GM06990 (cell line): ENCODE measurements at regions not wholly inside any gene's neighbourhood (a gene's known extent, or its start where the extent isn't known, plus 50 kb on each side); places are given as distances from the start of the nearest gene placed in this dataset.

Source experiments
- DNase-seq: peaks from one replicate; pipeline ENCODE4 v3.0.0-alpha.2; 2011; ENCODE audit not compliant: insufficient read length; ENCODE audit errors: extremely low read depth
- H3K27me3 ChIP-seq: replicated peaks from 2 replicates; pipeline ENCODE4 v1.6.0; 2011; ENCODE audit warnings: low read length; ENCODE audit not compliant: control insufficient read depth, insufficient read depth
- H3K36me3 ChIP-seq: 2 replicates; pipeline ENCODE4 v1.5.1; 2011; ENCODE audit warnings: low read length; ENCODE audit not compliant: control insufficient read depth, insufficient read depth
- H3K4me3 ChIP-seq: replicated peaks from 2 replicates; pipeline ENCODE4 v1.5.1; 2011; ENCODE audit warnings: low read depth, mild to moderate bottlenecking, control low read depth, low read length
- TF ChIP-seq, protein P1 (sequence below): IDR thresholded peaks from 2 replicates; pipeline ENCODE4 v1.5.1; 2011; ENCODE audit warnings: low read length, control low read depth, mild to moderate bottlenecking, inconsistent platforms; ENCODE audit not compliant: insufficient read depth, poor library complexity, severe bottlenecking

DNA sequence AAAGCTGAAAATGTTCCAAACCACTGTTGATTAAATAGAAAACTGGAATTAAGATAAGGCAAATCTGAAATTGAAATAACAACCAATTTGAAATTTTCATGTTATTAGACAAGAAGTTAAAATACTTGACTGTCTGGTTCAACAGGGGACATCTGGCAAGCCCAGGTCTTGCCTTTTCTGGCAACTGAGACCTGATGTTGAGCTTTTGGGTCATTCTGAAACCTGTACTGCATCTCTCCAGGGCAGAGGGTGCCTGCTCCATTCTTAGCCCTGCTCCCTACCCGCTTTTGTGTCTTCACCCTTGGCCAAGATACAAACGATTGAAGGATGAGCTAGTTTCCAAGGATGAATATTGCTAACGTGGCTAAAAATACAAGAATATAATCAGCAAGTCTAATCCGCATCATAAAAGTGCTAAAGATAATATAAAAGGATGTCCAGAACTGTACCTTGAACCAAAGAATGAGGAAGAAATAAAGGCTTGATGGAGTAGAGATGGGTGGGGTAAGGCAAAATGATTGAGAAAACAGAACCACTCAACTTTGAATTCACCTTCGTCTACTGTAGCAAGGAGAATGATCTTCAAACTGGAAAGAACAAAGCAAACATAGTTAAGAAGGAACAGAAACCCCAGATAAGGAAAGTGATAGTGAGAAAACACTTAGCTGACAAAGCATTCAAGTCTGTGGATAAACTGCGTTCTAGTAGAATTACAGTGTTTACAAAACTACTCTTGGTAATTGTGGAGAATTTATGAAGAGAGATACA is 109.8 kb upstream of the MAN1A1 start:
- peak; percentile 45 for DNase-seq
- Histone ChIP-seq H3K4me3 (peak overlapping the region; percentile 19; the same call in 1 of the 2 replicates), H3K27me3 (no peaks in the 10 kb centered on the region), H3K36me3 (no peaks in the 10 kb centered on the region)
- TF ChIP-seq, protein P1, sequence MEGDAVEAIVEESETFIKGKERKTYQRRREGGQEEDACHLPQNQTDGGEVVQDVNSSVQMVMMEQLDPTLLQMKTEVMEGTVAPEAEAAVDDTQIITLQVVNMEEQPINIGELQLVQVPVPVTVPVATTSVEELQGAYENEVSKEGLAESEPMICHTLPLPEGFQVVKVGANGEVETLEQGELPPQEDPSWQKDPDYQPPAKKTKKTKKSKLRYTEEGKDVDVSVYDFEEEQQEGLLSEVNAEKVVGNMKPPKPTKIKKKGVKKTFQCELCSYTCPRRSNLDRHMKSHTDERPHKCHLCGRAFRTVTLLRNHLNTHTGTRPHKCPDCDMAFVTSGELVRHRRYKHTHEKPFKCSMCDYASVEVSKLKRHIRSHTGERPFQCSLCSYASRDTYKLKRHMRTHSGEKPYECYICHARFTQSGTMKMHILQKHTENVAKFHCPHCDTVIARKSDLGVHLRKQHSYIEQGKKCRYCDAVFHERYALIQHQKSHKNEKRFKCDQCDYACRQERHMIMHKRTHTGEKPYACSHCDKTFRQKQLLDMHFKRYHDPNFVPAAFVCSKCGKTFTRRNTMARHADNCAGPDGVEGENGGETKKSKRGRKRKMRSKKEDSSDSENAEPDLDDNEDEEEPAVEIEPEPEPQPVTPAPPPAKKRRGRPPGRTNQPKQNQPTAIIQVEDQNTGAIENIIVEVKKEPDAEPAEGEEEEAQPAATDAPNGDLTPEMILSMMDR, result no peak

DNA sequence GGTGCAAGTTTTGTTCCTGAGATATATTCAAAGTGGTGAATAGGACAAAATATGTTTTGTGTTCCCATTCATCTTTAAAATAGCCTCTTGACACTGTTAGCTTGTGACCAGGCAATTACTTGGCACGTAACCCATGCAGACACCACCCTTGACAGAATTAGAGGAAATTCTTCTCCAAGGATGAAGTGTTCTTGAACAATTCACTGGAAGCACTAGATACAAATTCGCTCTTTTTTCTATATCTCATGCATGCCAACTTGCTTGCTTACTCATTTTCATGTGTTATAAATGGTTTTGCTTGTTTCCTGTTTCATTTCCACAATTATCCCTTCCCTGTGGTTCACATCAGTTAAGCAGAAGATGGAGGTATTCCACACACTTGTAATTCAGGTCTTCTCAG is 105.2 kb upstream of the MAN1A1 start:
- Histone ChIP-seq H3K4me3 (no peak overlapping the region), H3K27me3 (no peaks in the 10 kb centered on the region), H3K36me3 (no peaks in the 10 kb centered on the region)
- TF ChIP-seq, protein P1, result no peak
- DNase-seq, result no peak

DNA sequence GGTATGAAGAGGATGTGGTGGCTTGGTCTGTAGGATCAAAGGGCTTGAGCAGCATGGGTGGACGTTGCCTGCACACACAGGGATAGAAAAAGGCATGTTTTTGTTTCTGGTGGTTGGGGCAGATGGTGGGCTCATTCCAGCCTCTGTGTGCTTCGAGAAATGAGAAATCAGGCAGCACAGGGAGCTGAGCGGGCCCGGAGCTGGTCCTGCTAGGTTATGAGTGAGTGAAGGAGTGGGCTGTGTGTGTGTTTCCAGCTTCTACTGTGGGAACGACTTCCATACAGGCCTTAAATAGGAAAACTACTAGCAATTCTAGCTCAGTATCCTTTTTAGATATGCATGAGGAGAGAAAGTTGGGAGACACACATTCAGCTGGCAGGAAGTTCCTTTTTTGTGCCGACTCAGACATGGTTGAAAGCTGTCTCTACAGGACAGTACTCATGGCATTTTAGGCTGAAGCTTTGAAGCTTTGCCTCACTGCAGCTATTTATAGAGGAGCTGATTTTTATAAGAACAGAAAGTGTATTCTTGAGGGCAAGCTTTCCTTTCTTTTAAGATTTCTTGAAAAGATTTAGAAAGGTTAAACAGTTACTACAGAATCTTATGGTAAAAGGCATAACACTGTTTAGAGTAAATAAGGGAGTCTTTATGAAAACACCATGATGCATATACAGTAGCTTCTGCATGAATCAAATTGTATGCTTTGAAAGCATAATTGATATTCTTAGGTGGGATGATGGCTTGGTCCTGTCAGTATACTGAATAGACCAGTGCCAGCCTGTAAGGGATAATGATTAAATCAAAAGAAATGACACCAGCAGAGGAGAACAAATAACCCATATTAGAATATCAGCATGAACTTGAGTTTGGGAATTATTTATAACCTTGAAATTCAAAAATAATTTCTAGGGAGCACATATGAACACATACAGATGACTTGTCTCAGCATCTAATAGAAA is 104.0 kb upstream of the MAN1A1 start:
- Histone ChIP-seq H3K27me3 (no peaks in the 10 kb centered on the region), H3K4me3 (no peak overlapping the region), H3K36me3 (no peaks in the 10 kb centered on the region)
- DNase-seq, result no peak
- TF ChIP-seq, protein P1, result no peak

DNA sequence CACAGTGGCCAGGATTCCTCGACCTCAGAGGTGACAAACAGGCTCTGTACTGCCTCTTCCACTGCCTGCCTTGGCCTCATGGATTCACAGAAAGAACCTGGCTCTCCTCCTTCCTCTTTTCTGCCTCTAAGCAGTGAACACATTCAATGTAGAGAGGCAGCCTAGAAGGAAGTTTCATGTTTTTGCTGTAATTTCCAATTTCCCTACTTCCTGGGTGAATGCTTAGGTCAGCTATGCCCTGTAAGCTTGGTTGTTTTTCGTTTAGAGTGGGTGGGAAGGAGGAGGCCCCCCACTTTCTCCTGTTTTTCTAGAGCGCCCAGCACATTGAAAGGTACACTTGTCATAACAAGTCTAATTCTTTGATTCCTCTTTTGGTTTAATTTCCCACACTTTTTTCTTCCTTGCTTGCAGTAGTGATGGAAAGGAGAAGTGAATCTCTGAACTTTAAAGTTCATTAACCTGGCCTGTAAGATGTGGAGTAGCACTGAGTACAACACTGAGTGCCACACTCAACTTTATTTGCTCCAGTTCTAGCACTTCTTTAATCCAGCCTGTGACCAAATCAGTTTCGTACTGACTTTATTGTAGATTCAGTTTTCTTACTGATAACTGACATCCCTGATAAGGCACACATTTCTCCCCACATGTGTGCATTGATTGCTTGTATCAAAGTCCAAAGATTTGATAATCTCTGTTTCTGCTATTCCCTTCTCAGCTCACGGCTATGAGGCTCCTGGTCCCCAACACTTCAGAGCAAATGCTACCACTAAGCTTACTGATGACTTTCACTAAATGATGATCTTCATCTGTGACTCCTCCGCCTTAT is 100.0 kb upstream of the MAN1A1 start:
- Histone ChIP-seq H3K4me3 (no peak overlapping the region), H3K36me3 (no peaks in the 10 kb centered on the region), H3K27me3 (no peaks in the 10 kb centered on the region)
- no peak for DNase-seq
- TF ChIP-seq, protein P1, result no peak

DNA sequence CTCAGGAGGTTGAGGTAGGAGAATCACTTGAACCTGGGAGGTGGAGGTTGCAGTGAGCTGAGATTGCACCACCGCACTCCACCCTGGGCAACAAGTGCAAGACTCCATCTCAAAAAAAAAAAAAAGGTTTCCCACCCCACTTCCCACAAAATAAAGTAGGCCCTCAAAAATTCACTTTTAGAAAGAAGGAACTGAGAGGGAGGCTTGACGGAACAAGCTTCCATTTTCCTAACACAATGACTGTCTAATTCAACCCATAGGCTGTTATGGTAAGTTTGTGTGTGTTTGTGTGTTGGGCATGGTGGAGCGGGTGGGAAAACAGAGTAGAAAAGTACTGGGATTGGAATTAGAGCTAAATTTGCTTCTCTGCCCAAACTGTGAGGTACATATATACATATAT is 98.4 kb upstream of the MAN1A1 start:
- no peaks in the 10 kb centered on the region for H3K36me3 ChIP-seq
- no peak for DNase-seq
- no peak overlapping the region for H3K4me3 ChIP-seq
- no peaks in the 10 kb centered on the region for H3K27me3 ChIP-seq
- TF ChIP-seq, protein P1, result no peak
